HepG2 (cell line): ENCODE measurements at regions not wholly inside any gene's neighbourhood (a gene's known extent, or its start where the extent isn't known, plus 50 kb on each side); places are given as distances from the start of the nearest gene placed in this dataset.

Source experiments
- ATF7 ChIP-seq, 2 experiments: fragments of 450-650 bp in 1 of 2; sonication (generic) in 1 of 2; formaldehyde crosslinking in 1 of 2; IDR thresholded peaks; 2 replicates each; pipeline versions ENCODE4 v1.4.0 to v1.6.1; 2016 to 2020; ENCODE audit warnings: antibody characterized with exemption in 1 of 2, mild to moderate bottlenecking in 1 of 2, missing genetic modification reagents in 1 of 2
- CEBPG ChIP-seq: IDR thresholded peaks from 2 replicates; pipeline ENCODE4 v1.6.1; 2016
- CREM ChIP-seq, 2 experiments: sonication (generic) in 1 of 2; formaldehyde crosslinking in 1 of 2; IDR thresholded peaks; 2 replicates each; pipeline versions ENCODE4 v1.4.0 to v1.6.1; 2016 to 2020; ENCODE audit warnings: antibody characterized with exemption in 1 of 2, mild to moderate bottlenecking in 1 of 2, missing genetic modification reagents in 1 of 2
- FOSL1 ChIP-seq: sonication (generic); formaldehyde crosslinking; IDR thresholded peaks from 2 replicates; pipeline ENCODE4 v1.9.0; 2021; ENCODE audit warnings: missing genetic modification reagents, borderline replicate concordance
- FOXA1 ChIP-seq, 2 experiments: fragments of 450-650 bp in 1 of 2; sonication (generic) in 1 of 2; formaldehyde crosslinking in 1 of 2; IDR thresholded peaks; 2 replicates each; pipeline versions ENCODE4 v1.4.0 to v1.6.1; 2016 to 2020; ENCODE audit warnings: missing genetic modification reagents in 1 of 2
- GTF2F1 ChIP-seq: fragments of 150-350 bp; IDR thresholded peaks from 2 replicates; pipeline ENCODE4 v1.6.1; 2014; ENCODE audit warnings: low read length
- HMG20A ChIP-seq: IDR thresholded peaks from 2 replicates; pipeline ENCODE4 v1.6.1; 2016; ENCODE audit warnings: borderline replicate concordance
- NFRKB ChIP-seq: fragments of 450-650 bp; IDR thresholded peaks from 2 replicates; pipeline ENCODE4 v1.6.1; 2017
- SIN3B ChIP-seq: fragments of 150-350 bp; IDR thresholded peaks from 2 replicates; pipeline ENCODE4 v1.6.1; 2014; ENCODE audit warnings: low read length
- SP5 ChIP-seq: IDR thresholded peaks from 2 replicates; pipeline ENCODE4 v1.6.1; 2016; ENCODE audit warnings: low read depth, borderline replicate concordance
- STAG1 ChIP-seq: sonication (generic); formaldehyde crosslinking; IDR thresholded peaks from 2 replicates; pipeline ENCODE4 v1.4.0; 2020; ENCODE audit warnings: missing genetic modification reagents
- THAP11 ChIP-seq: IDR thresholded peaks from 2 replicates; pipeline ENCODE4 v1.6.1; 2016; ENCODE audit warnings: missing biosample characterization, missing genetic modification reagents
- WIZ ChIP-seq: sonication (generic); formaldehyde crosslinking; IDR thresholded peaks from 2 replicates; pipeline ENCODE4 v1.5.1; 2020; ENCODE audit warnings: mild to moderate bottlenecking, missing genetic modification reagents
- YY1 ChIP-seq: IDR thresholded peaks from 2 replicates; pipeline ENCODE4 v1.6.1; 2011; ENCODE audit warnings: low read length, low read depth, moderate library complexity, mild to moderate bottlenecking; ENCODE audit not compliant: insufficient read depth, insufficient replicate concordance
- ZFP90 ChIP-seq: sonication (generic); formaldehyde crosslinking; IDR thresholded peaks from 2 replicates; pipeline ENCODE4 v1.8.0; 2022; ENCODE audit warnings: missing genetic modification reagents, mild to moderate bottlenecking, inconsistent platforms, borderline replicate concordance
- ZMYM4 ChIP-seq: sonication (generic); formaldehyde crosslinking; IDR thresholded peaks from 2 replicates; pipeline ENCODE4 v1.8.1; 2023; ENCODE audit warnings: mild to moderate bottlenecking, missing genetic modification reagents
- ZNF282 ChIP-seq: fragments of 450-650 bp; IDR thresholded peaks from 2 replicates; pipeline ENCODE4 v1.6.1; 2018; ENCODE audit not compliant: partially characterized antibody
- ZNF614 ChIP-seq: IDR thresholded peaks from 2 replicates; pipeline ENCODE4 v1.6.1; 2018; ENCODE audit warnings: missing biosample characterization, missing genetic modification reagents, inconsistent platforms, borderline replicate concordance
- TF ChIP-seq, protein P1 (sequence below): sonication (generic); formaldehyde crosslinking; IDR thresholded peaks from 2 replicates; pipeline ENCODE4 v1.4.0; 2020; ENCODE audit warnings: mild to moderate bottlenecking, missing genetic modification reagents
- TF ChIP-seq, protein P2 (sequence below): sonication (generic); formaldehyde crosslinking; IDR thresholded peaks from 2 replicates; pipeline ENCODE4 v1.8.1; 2023; ENCODE audit warnings: missing genetic modification reagents, inconsistent platforms, borderline replicate concordance
- TF ChIP-seq, protein P3 (sequence below): sonication (generic); formaldehyde crosslinking; IDR thresholded peaks from 2 replicates; pipeline ENCODE4 v1.5.0; 2020; ENCODE audit warnings: missing genetic modification reagents
- TF ChIP-seq, protein P4 (sequence below): sonication (generic); formaldehyde crosslinking; IDR thresholded peaks from 2 replicates; pipeline ENCODE4 v1.4.0; 2020; ENCODE audit warnings: missing genetic modification reagents, borderline replicate concordance
- TF ChIP-seq, protein P5 (sequence below): sonication (generic); formaldehyde crosslinking; IDR thresholded peaks from 2 replicates; pipeline ENCODE4 v1.4.0; 2020; ENCODE audit warnings: mild to moderate bottlenecking, missing genetic modification reagents

DNA sequence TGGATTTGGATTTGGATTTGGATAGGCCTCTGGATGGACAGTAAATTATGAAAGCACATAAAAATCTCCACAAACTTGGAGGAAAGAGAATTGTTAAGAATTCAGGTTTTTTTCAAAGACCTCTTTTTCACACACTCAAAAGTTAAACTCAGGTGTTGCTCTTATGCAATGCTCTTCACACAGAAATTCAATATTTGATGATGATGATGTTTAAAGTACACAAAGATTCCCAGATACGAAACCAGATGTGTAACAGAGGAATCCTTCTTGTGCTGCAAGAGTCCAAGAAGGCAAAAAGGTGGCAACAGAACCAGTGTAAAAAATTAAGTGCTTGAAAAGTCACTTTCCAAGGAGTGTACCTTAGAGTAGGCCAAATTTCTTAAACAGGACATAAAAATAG is 75.8 kb upstream of the SPATS2L start (continued):
- TF ChIP-seq, protein P1, sequence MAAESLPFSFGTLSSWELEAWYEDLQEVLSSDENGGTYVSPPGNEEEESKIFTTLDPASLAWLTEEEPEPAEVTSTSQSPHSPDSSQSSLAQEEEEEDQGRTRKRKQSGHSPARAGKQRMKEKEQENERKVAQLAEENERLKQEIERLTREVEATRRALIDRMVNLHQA (CRISPR knock-in tag): no peak
- TF ChIP-seq, protein P2, sequence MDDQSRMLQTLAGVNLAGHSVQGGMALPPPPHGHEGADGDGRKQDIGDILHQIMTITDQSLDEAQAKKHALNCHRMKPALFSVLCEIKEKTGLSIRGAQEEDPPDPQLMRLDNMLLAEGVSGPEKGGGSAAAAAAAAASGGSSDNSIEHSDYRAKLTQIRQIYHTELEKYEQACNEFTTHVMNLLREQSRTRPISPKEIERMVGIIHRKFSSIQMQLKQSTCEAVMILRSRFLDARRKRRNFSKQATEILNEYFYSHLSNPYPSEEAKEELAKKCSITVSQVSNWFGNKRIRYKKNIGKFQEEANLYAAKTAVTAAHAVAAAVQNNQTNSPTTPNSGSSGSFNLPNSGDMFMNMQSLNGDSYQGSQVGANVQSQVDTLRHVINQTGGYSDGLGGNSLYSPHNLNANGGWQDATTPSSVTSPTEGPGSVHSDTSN (CRISPR knock-in tag): no peak
- TF ChIP-seq, protein P3, sequence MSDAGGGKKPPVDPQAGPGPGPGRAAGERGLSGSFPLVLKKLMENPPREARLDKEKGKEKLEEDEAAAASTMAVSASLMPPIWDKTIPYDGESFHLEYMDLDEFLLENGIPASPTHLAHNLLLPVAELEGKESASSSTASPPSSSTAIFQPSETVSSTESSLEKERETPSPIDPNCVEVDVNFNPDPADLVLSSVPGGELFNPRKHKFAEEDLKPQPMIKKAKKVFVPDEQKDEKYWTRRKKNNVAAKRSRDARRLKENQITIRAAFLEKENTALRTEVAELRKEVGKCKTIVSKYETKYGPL (CRISPR knock-in tag): peak; percentile 69; the same call in 1 of the 2 replicates
- no peak for TF ChIP-seq FOXA1 (IDR thresholded peaks at IDR 0.05)
- TF ChIP-seq FOXA1 (CRISPR knock-in tag; IDR thresholded peaks at IDR 0.05): peak; percentile 78
- TF ChIP-seq, protein P4, sequence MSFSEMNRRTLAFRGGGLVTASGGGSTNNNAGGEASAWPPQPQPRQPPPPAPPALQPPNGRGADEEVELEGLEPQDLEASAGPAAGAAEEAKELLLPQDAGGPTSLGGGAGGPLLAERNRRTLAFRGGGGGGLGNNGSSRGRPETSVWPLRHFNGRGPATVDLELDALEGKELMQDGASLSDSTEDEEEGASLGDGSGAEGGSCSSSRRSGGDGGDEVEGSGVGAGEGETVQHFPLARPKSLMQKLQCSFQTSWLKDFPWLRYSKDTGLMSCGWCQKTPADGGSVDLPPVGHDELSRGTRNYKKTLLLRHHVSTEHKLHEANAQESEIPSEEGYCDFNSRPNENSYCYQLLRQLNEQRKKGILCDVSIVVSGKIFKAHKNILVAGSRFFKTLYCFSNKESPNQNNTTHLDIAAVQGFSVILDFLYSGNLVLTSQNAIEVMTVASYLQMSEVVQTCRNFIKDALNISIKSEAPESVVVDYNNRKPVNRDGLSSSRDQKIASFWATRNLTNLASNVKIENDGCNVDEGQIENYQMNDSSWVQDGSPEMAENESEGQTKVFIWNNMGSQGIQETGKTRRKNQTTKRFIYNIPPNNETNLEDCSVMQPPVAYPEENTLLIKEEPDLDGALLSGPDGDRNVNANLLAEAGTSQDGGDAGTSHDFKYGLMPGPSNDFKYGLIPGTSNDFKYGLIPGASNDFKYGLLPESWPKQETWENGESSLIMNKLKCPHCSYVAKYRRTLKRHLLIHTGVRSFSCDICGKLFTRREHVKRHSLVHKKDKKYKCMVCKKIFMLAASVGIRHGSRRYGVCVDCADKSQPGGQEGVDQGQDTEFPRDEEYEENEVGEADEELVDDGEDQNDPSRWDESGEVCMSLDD (CRISPR knock-in tag): no peak
- no peak for TF ChIP-seq STAG1
- peak; percentile 18; the same call in 1 of the 2 replicates for TF ChIP-seq HMG20A
- TF ChIP-seq THAP11: peak; percentile 24; the same call in 1 of the 2 replicates
- TF ChIP-seq ZNF282: no peak
- TF ChIP-seq FOSL1 (CRISPR knock-in tag): no peak
- TF ChIP-seq ZFP90: no peak
- no peak for TF ChIP-seq ZNF614 (CRISPR knock-in tag)
- TF ChIP-seq ZMYM4: peak; percentile 31; the same call in 1 of the 2 replicates
- TF ChIP-seq ATF7 (IDR thresholded peaks at IDR 0.05): no peak
- no peak for TF ChIP-seq ATF7 (CRISPR knock-in tag; IDR thresholded peaks at IDR 0.05)
- TF ChIP-seq CEBPG (CRISPR knock-in tag): peak; percentile 73
- TF ChIP-seq, protein P5, sequence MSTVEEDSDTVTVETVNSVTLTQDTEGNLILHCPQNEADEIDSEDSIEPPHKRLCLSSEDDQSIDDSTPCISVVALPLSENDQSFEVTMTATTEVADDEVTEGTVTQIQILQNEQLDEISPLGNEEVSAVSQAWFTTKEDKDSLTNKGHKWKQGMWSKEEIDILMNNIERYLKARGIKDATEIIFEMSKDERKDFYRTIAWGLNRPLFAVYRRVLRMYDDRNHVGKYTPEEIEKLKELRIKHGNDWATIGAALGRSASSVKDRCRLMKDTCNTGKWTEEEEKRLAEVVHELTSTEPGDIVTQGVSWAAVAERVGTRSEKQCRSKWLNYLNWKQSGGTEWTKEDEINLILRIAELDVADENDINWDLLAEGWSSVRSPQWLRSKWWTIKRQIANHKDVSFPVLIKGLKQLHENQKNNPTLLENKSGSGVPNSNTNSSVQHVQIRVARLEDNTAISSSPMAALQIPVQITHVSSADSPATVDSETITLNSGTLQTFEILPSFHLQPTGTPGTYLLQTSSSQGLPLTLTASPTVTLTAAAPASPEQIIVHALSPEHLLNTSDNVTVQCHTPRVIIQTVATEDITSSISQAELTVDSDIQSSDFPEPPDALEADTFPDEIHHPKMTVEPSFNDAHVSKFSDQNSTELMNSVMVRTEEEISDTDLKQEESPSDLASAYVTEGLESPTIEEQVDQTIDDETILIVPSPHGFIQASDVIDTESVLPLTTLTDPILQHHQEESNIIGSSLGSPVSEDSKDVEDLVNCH (CRISPR knock-in tag): no peak
- no peak for TF ChIP-seq SP5
- TF ChIP-seq GTF2F1: no peak
- no peak for TF ChIP-seq SIN3B
- TF ChIP-seq WIZ (CRISPR knock-in tag): no peak
- TF ChIP-seq CREM (IDR thresholded peaks at IDR 0.05): peak; percentile 39; the same call in 1 of the 2 replicates
- no peak for TF ChIP-seq CREM (CRISPR knock-in tag; IDR thresholded peaks at IDR 0.05)
- TF ChIP-seq YY1: no peak
- no peak for TF ChIP-seq NFRKB
